Ovary (tissue), 3 donors: ENCODE measurements at regions not wholly inside any gene's neighbourhood (a gene's known extent, or its start where the extent isn't known, plus 50 kb on each side); places are given as distances from the start of the nearest gene placed in this dataset.

Experiments
- CTCF ChIP-seq, 3 donors: fragments of 450-650 bp in 2 of 3; fragments of 200-600 bp in 1 of 3; IDR thresholded peaks; one replicate each; pipeline versions ENCODE4 v1.5.1 to v1.8.0; 2016 to 2022; ENCODE audit warnings: antibody characterized with exemption in 3 of 3, mild to moderate bottlenecking in 1 of 3
- POLR2A ChIP-seq: fragments of 450-650 bp; IDR thresholded peaks from one replicate; pipeline ENCODE4 v1.6.1; 2017; ENCODE audit warnings: antibody characterized with exemption, mild to moderate bottlenecking, moderate library complexity
- donor health status: DM: no; HTN: no; CAD: no.

- TF ChIP-seq CTCF (IDR thresholded peaks at IDR 0.05) (no peak), POLR2A (no peak)
These were observed 379.4 kb upstream of the RORB start for GRCh38 chr9:74117731-74118130.
